H9 (cell line): ENCODE measurements at regions not wholly inside any gene's neighbourhood (a gene's known extent, or its start where the extent isn't known, plus 50 kb on each side); places are given as distances from the start of the nearest gene placed in this dataset.

ENCODE experiments used
- DNase-seq: peaks from one replicate; pipeline ENCODE4 v3.0.0-alpha.2; 2017
- H2AFZ ChIP-seq: one replicate; pipeline ENCODE4 v1.6.1; 2013; ENCODE audit warnings: mild to moderate bottlenecking, low read length, control low read depth, moderate library complexity
- H2AK5ac ChIP-seq: 2 replicates; pipeline ENCODE4 v1.6.1; 2013; ENCODE audit warnings: low read length, control low read depth, mixed read lengths; ENCODE audit not compliant: insufficient read length
- H2BK120ac ChIP-seq: one replicate; pipeline ENCODE4 v1.6.1; 2013; ENCODE audit warnings: low read depth, mild to moderate bottlenecking, low read length, control low read depth, inconsistent platforms; ENCODE audit not compliant: poor library complexity, severe bottlenecking
- H2BK12ac ChIP-seq: 2 replicates; pipeline ENCODE4 v1.6.1; 2013; ENCODE audit warnings: low read length, control low read depth, mixed read lengths, low read depth; ENCODE audit not compliant: insufficient read length
- H2BK15ac ChIP-seq: 2 replicates; pipeline ENCODE4 v1.6.1; 2013; ENCODE audit warnings: low read depth, low read length, control low read depth
- H2BK20ac ChIP-seq: one replicate; pipeline ENCODE4 v1.6.1; 2013; ENCODE audit warnings: low read depth, mild to moderate bottlenecking, low read length, control low read depth, inconsistent platforms; ENCODE audit not compliant: poor library complexity, severe bottlenecking
- H2BK5ac ChIP-seq: 2 replicates; pipeline ENCODE4 v1.6.1; 2013; ENCODE audit warnings: low read length, control low read depth, mixed read lengths; ENCODE audit not compliant: insufficient read length
- H3K14ac ChIP-seq: 2 replicates; pipeline ENCODE4 v1.6.1; 2013; ENCODE audit warnings: low read length, control low read depth; ENCODE audit not compliant: insufficient read depth
- H3K18ac ChIP-seq: 2 replicates; pipeline ENCODE4 v1.6.1; 2013; ENCODE audit warnings: low read depth, mild to moderate bottlenecking, mixed read lengths, low read length, control low read depth; ENCODE audit not compliant: insufficient read length
- H3K23ac ChIP-seq: 2 replicates; pipeline ENCODE4 v1.6.1; 2013; ENCODE audit warnings: low read length, control low read depth, mixed read lengths, low read depth; ENCODE audit not compliant: insufficient read length
- H3K23me2 ChIP-seq: 2 replicates; pipeline ENCODE4 v1.6.1; 2013; ENCODE audit warnings: low read depth, mild to moderate bottlenecking, mixed read lengths, low read length, control low read depth; ENCODE audit not compliant: insufficient read length, poor library complexity, severe bottlenecking
- H3K27ac ChIP-seq: 2 replicates; pipeline ENCODE4 v1.5.1; 2013; ENCODE audit warnings: low read length, control low read depth, mixed read lengths, low read depth; ENCODE audit not compliant: insufficient read length
- H3K27me3 ChIP-seq: 2 replicates; pipeline ENCODE4 v1.6.1; 2013; ENCODE audit warnings: low read length, control low read depth, inconsistent platforms; ENCODE audit not compliant: insufficient read depth
- H3K4ac ChIP-seq: 2 replicates; pipeline ENCODE4 v1.6.1; 2013; ENCODE audit warnings: low read depth, mild to moderate bottlenecking, control low read depth, inconsistent platforms, low read length, moderate library complexity
- H3K4me1 ChIP-seq: 2 replicates; pipeline ENCODE4 v1.6.1; 2013; ENCODE audit warnings: low read length, control low read depth, inconsistent platforms; ENCODE audit not compliant: insufficient read depth
- H3K4me2 ChIP-seq: 2 replicates; pipeline ENCODE4 v1.6.1; 2013; ENCODE audit warnings: low read length, control low read depth, mixed read lengths; ENCODE audit not compliant: insufficient read length, insufficient read depth
- H3K56ac ChIP-seq: 2 replicates; pipeline ENCODE4 v1.6.1; 2013; ENCODE audit warnings: low read depth, mild to moderate bottlenecking, mixed read lengths, low read length, control low read depth; ENCODE audit not compliant: insufficient read length
- H3K79me1 ChIP-seq: 2 replicates; pipeline ENCODE4 v1.6.1; 2013; ENCODE audit warnings: low read depth, mild to moderate bottlenecking, moderate library complexity, low read length, control low read depth, inconsistent platforms; ENCODE audit not compliant: insufficient read depth, poor library complexity, severe bottlenecking
- H3K79me2 ChIP-seq: 2 replicates; pipeline ENCODE4 v1.6.1; 2013; ENCODE audit warnings: low read length, control low read depth, inconsistent platforms; ENCODE audit not compliant: insufficient read depth
- H3K9ac ChIP-seq: 2 replicates; pipeline ENCODE4 v1.6.1; 2013; ENCODE audit warnings: low read length, control low read depth, mixed read lengths; ENCODE audit not compliant: insufficient read length; ENCODE audit errors: extremely low read depth
- H3K9me3 ChIP-seq: one replicate; pipeline ENCODE4 v1.6.1; 2013; ENCODE audit warnings: low read depth, low read length, inconsistent platforms; ENCODE audit not compliant: control insufficient read depth
- H3T11ph ChIP-seq: one replicate; pipeline ENCODE4 v1.6.1; 2013; ENCODE audit warnings: mild to moderate bottlenecking, low read length, control low read depth, inconsistent platforms
- H4K20me1 ChIP-seq: one replicate; pipeline ENCODE4 v1.6.1; 2013; ENCODE audit not compliant: control insufficient read depth, insufficient read length, insufficient read depth
- H4K5ac ChIP-seq: 2 replicates; pipeline ENCODE4 v1.6.1; 2013; ENCODE audit warnings: low read depth, mild to moderate bottlenecking, mixed read lengths, low read length, control low read depth; ENCODE audit not compliant: insufficient read length
- H4K8ac ChIP-seq: replicated peaks from 2 replicates; pipeline ENCODE4 v1.6.1; 2013; ENCODE audit warnings: low read length, control low read depth, mixed read lengths, low read depth; ENCODE audit not compliant: insufficient read length
- H4K91ac ChIP-seq: 2 replicates; pipeline ENCODE4 v1.6.1; 2013; ENCODE audit warnings: low read depth, mild to moderate bottlenecking, moderate library complexity, mixed read lengths, low read length, control low read depth; ENCODE audit not compliant: insufficient read length
- H3K27ac Mint-ChIP-seq, 3 experiments: 2 replicates in 2 of 3; 3 replicates in 1 of 3; pipeline ENCODE4 v1.8.0; 2020 to 2021; ENCODE audit warnings: mixed read lengths in 3 of 3, mild to moderate bottlenecking in 1 of 3, moderate library complexity in 1 of 3
- H3K27me3 Mint-ChIP-seq: 2 replicates; pipeline ENCODE4 v1.8.0; 2021; ENCODE audit warnings: low read depth, mild to moderate bottlenecking, moderate library complexity, mixed read lengths
- H3K36me3 Mint-ChIP-seq, 3 experiments: 2 replicates in 2 of 3; 3 replicates in 1 of 3; pipeline ENCODE4 v1.8.0; 2020 to 2021; ENCODE audit warnings: low read depth in 3 of 3, mixed read lengths in 3 of 3; ENCODE audit not compliant: insufficient read depth in 1 of 3
- H3K4me1 Mint-ChIP-seq, 2 experiments: 2 replicates each; pipeline ENCODE4 v1.8.0; 2020; ENCODE audit warnings: mixed read lengths in 2 of 2
- H3K4me3 Mint-ChIP-seq, 2 experiments: 2 replicates in 1 of 2; 3 replicates in 1 of 2; pipeline ENCODE4 v1.8.0; 2020 to 2021; ENCODE audit warnings: mild to moderate bottlenecking in 2 of 2, mixed read lengths in 2 of 2, moderate library complexity in 1 of 2
- H3K9me3 Mint-ChIP-seq, 2 experiments: 2 replicates in 1 of 2; 3 replicates in 1 of 2; pipeline ENCODE4 v1.8.0; 2020; ENCODE audit warnings: mild to moderate bottlenecking in 2 of 2, mixed read lengths in 2 of 2, moderate library complexity in 1 of 2
- CTCF ChIP-seq: fragments of 200-600 bp; sonication (generic); conservative IDR thresholded peaks from 3 replicates; pipeline ENCODE4 v1.8.0; 2021; ENCODE audit warnings: antibody characterized with exemption, mild to moderate bottlenecking
- WGBS: extraction: QIAGEN DNeasy Blood & Tissue Kit; methylation state at CpG from one replicate; pipeline ENCODE4 v1.1.7; 2013; ENCODE audit warnings: missing lambda C conversion rate, low lambda C conversion rate, mixed read lengths; ENCODE audit not compliant: insufficient read length; ENCODE audit errors: extremely low coverage; 5-methylcytosine and 5-hydroxymethylcytosine counted together

- H3K4me1 Mint-ChIP-seq, result no peaks in the 10 kb centered on the region
- Histone ChIP-seq H3K14ac (no peak overlapping the region), H3K4ac (no peak overlapping the region), H3K27ac (no peak overlapping the region), H2AK5ac (no peak overlapping the region), H3T11ph (no peak overlapping the region), H2AFZ (no peak overlapping the region), H3K4me1 (no peaks in the 10 kb centered on the region), H3K9ac (no peak overlapping the region), H2BK15ac (no peak overlapping the region), H2BK12ac (no peak overlapping the region), H3K27me3 (no peaks in the 10 kb centered on the region), H3K23ac (no peak overlapping the region), H3K4me2 (no peak overlapping the region), H4K20me1 (no peaks in the 10 kb centered on the region), H3K18ac (no peak overlapping the region), H3K23me2 (no peaks in the 10 kb centered on the region), H2BK20ac (no peak overlapping the region), H2BK5ac (no peak overlapping the region), H3K9me3 (no peaks in the 10 kb centered on the region), H3K79me1 (no peaks in the 10 kb centered on the region), H3K79me2 (no peaks in the 10 kb centered on the region), H4K5ac (no peak overlapping the region), H3K56ac (no peak overlapping the region), H2BK120ac (no peak overlapping the region), H4K8ac (no peak overlapping the region), H4K91ac (no peak overlapping the region)
- no peak for DNase-seq
- WGBS, result no CpG with 5 or more reads among the region's 9 CpGs
- no peak overlapping the region for H3K4me3 Mint-ChIP-seq
- no peak for TF ChIP-seq CTCF
- no peak overlapping the region for H3K27ac Mint-ChIP-seq
- peaks cover 2% of the 10 kb centered on the region for H3K27me3 Mint-ChIP-seq
- H3K9me3 Mint-ChIP-seq, result peaks cover 3 to 6% of the 10 kb centered on the region in 2 experiments; a peak in 3 of 5 replicates
- H3K36me3 Mint-ChIP-seq, result no peaks in the 10 kb centered on the region
Measured at GRCh38 chr3:13186435-13186815, 113.2 kb upstream of the IQSEC1 start.
